HepG2 (cell line): ENCODE measurements at regions not wholly inside any gene's neighbourhood (a gene's known extent, or its start where the extent isn't known, plus 50 kb on each side); places are given as distances from the start of the nearest gene placed in this dataset.

Source experiments
- ATAC-seq: fragments of 200-7000 bp; cut with Tn5 transposase; 3 replicates; pipeline ENCODE4 v1.9.1; 2020; ENCODE audit warnings: mild to moderate bottlenecking, moderate library complexity
- BruUV-seq: library from RNA; stranded (reverse); fragments of 400-500 nt; replicated peaks from 2 replicates; lab custom pipeline; 2021; lab: Mats Ljungman, UMichigan
- CTCF ChIA-PET: fragments of 300-600 bp; formaldehyde crosslinking; extraction: SDS; loops from one replicate; lab custom pipeline; 2021; ENCODE audit warnings: low total read pairs, inconsistent platforms, low intra/inter-chr PET ratio; lab: Yijun Ruan, JAX
- POLR2A ChIA-PET: fragments of 350-600 bp; sonication (Branson Sonifier 250); formaldehyde crosslinking; loops from one replicate; lab custom pipeline; 2020; ENCODE audit warnings: antibody characterized with exemption, inconsistent platforms; lab: Yijun Ruan, JAX
- DNase-seq: peaks from one replicate; pipeline ENCODE4 v3.0.0-alpha.2; 2015; ENCODE audit warnings: low spot score
- FAIRE-seq: peaks from 3 replicates; lab custom pipeline; 2011; peaks lifted over from hg19 to GRCh38; lab: Jason Lieb, UNC
- H2AFZ ChIP-seq: one replicate; pipeline ENCODE4 v1.6.1; 2011; ENCODE audit warnings: low read length, inconsistent platforms
- H3K27ac ChIP-seq: fragments of 300-600 bp; 3 replicates; pipeline ENCODE4 v1.8.0; 2011; ENCODE audit warnings: mixed run types, mild to moderate bottlenecking, mixed read lengths, low read length, inconsistent platforms; ENCODE audit not compliant: insufficient read depth; ENCODE audit errors: extremely low read length
- H3K27me3 ChIP-seq, 2 experiments: fragments of 200-600 bp in 1 of 2; 2 replicates in 1 of 2; 3 replicates in 1 of 2; pipeline versions ENCODE4 v1.6.0 to v1.8.0; 2011; ENCODE audit warnings: low read length in 2 of 2, mild to moderate bottlenecking in 2 of 2, moderate library complexity in 2 of 2, inconsistent platforms in 1 of 2; ENCODE audit not compliant: insufficient read depth in 2 of 2, control insufficient read depth in 1 of 2
- H3K36me3 ChIP-seq, 2 experiments: fragments of 200-600 bp in 1 of 2; replicated peaks in 1 of 2; 2 replicates in 1 of 2; 3 replicates in 1 of 2; pipeline versions ENCODE4 v1.5.1 to v1.8.0; 2011; ENCODE audit warnings: low read length in 2 of 2, inconsistent platforms in 1 of 2; ENCODE audit not compliant: insufficient read depth in 2 of 2, control insufficient read depth in 1 of 2
- H3K4me1 ChIP-seq: 2 replicates; pipeline ENCODE4 v1.5.1; 2012; ENCODE audit warnings: low read length, inconsistent platforms; ENCODE audit not compliant: insufficient read depth
- H3K4me2 ChIP-seq: 2 replicates; pipeline ENCODE4 v1.6.0; 2011; ENCODE audit warnings: low read depth, low read length, inconsistent platforms
- H3K4me3 ChIP-seq, 3 experiments: fragments of 200-600 bp in 1 of 3; sonication (generic), shearing (Covaris generic) in 1 of 3; replicated peaks in 1 of 3; 2 replicates each; pipeline ENCODE4 v1.5.1; 2011 to 2016; ENCODE audit warnings: low read length in 3 of 3, inconsistent platforms in 2 of 3, low read depth in 2 of 3, mild to moderate bottlenecking in 2 of 3, control low read depth in 1 of 3, mixed read lengths in 1 of 3; ENCODE audit not compliant: insufficient read depth in 1 of 3
- H3K79me2 ChIP-seq: one replicate; pipeline ENCODE4 v1.6.1; 2011; ENCODE audit warnings: low read length, inconsistent platforms; ENCODE audit not compliant: insufficient read depth
- H3K9ac ChIP-seq: 2 replicates; pipeline ENCODE4 v1.6.0; 2011; ENCODE audit warnings: mild to moderate bottlenecking, low read depth, low read length, inconsistent platforms; ENCODE audit not compliant: insufficient read depth
- H3K9me3 ChIP-seq: 2 replicates; pipeline ENCODE4 v1.5.1; 2012; ENCODE audit warnings: mild to moderate bottlenecking, low read length
- H4K20me1 ChIP-seq: 2 replicates; pipeline ENCODE4 v1.6.0; 2011; ENCODE audit warnings: inconsistent platforms, mild to moderate bottlenecking, low read length, moderate library complexity; ENCODE audit not compliant: insufficient read depth
- BORCS8-MEF2B ChIP-seq: sonication (generic); formaldehyde crosslinking; IDR thresholded peaks from 2 replicates; pipeline ENCODE4 v1.8.0; 2022; ENCODE audit warnings: mild to moderate bottlenecking, missing genetic modification reagents
- ERF ChIP-seq: IDR thresholded peaks from 2 replicates; pipeline ENCODE4 v1.6.1; 2018; ENCODE audit warnings: missing biosample characterization, missing genetic modification reagents
- KAT2B ChIP-seq: fragments of 150-350 bp; IDR thresholded peaks from 2 replicates; pipeline ENCODE4 v1.6.1; 2014; ENCODE audit warnings: low read depth, low read length, borderline replicate concordance
- MAFF ChIP-seq: IDR thresholded peaks from 2 replicates; pipeline ENCODE4 v1.6.1; 2011; ENCODE audit warnings: low read depth, low read length, improper control_type of control experiment
- NFYC ChIP-seq: IDR thresholded peaks from 2 replicates; pipeline ENCODE4 v1.6.1; 2016; ENCODE audit warnings: missing genetic modification reagents, missing compliant biosample characterization
- NPAS2 ChIP-seq: sonication (generic); formaldehyde crosslinking; IDR thresholded peaks from 2 replicates; pipeline ENCODE4 v1.8.0; 2022; ENCODE audit warnings: mild to moderate bottlenecking, missing genetic modification reagents, borderline replicate concordance
- PCBP1 ChIP-seq: fragments of 200-400 bp; formaldehyde crosslinking; IDR thresholded peaks from 2 replicates; pipeline ENCODE4 v1.6.1; 2017; ENCODE audit warnings: mild to moderate bottlenecking, low read depth, low read length, borderline replicate concordance
- RFX1 ChIP-seq: fragments of 450-650 bp; IDR thresholded peaks from 2 replicates; pipeline ENCODE4 v1.6.1; 2017
- RFXANK ChIP-seq: IDR thresholded peaks from 2 replicates; pipeline ENCODE4 v1.6.1; 2016
- SNAI1 ChIP-seq: sonication (generic); formaldehyde crosslinking; IDR thresholded peaks from 2 replicates; pipeline ENCODE4 v1.5.0; 2020; ENCODE audit warnings: mild to moderate bottlenecking, missing genetic modification reagents, borderline replicate concordance
- SNAPC2 ChIP-seq: sonication (generic); formaldehyde crosslinking; IDR thresholded peaks from 2 replicates; pipeline ENCODE4 v1.8.1; 2022; ENCODE audit warnings: mild to moderate bottlenecking, missing genetic modification reagents
- SOX5 ChIP-seq: IDR thresholded peaks from 2 replicates; pipeline ENCODE4 v1.6.1; 2016; ENCODE audit warnings: borderline replicate concordance
- SRSF9 ChIP-seq: fragments of 200-400 bp; formaldehyde crosslinking; IDR thresholded peaks from 2 replicates; pipeline ENCODE4 v1.6.1; 2018; ENCODE audit warnings: borderline replicate concordance, mild to moderate bottlenecking, low read depth, low read length; ENCODE audit not compliant: insufficient read depth, poor library complexity, severe bottlenecking
- ZNF761 ChIP-seq: sonication (generic); formaldehyde crosslinking; conservative IDR thresholded peaks from 2 replicates; pipeline ENCODE4 v1.4.0; 2020; ENCODE audit warnings: mild to moderate bottlenecking, missing genetic modification reagents
- WGBS: methylation state at CpG from one replicate; pipeline ENCODE4 v1.1.6; 2017; ENCODE audit warnings: low lambda C conversion rate; 5-methylcytosine and 5-hydroxymethylcytosine counted together
- in situ Hi-C: cut with HindIII; loops from 2 replicates; pipeline ENCODE4 v1.10.0; 2017; ENCODE audit warnings: low pct_unique_long_range_greater_than_20kb; ENCODE audit not compliant: extremely low pct_ligation_motif_present
- intact Hi-C: fragments of 100-400 bp; cut with micrococcal nuclease; formaldehyde crosslinking; loops from one replicate; pipeline ENCODE4 v1.10.0; 2022; ENCODE audit not compliant: unreplicated experiment
- TF ChIP-seq, protein P1 (sequence below): IDR thresholded peaks from 2 replicates; pipeline ENCODE4 v1.6.1; 2012; ENCODE audit warnings: inconsistent platforms
- TF ChIP-seq, protein P2 (sequence below), 2 experiments: fragments of 450-650 bp in 1 of 2; sonication (generic) in 1 of 2; formaldehyde crosslinking; IDR thresholded peaks; 2 replicates each; pipeline versions ENCODE4 v1.5.0 to v1.8.0; 2020 to 2022; ENCODE audit warnings: mild to moderate bottlenecking in 1 of 2, missing genetic modification reagents in 1 of 2
- TF ChIP-seq, protein P3 (sequence below): sonication (generic); formaldehyde crosslinking; IDR thresholded peaks from 2 replicates; pipeline ENCODE4 v1.4.0; 2020; ENCODE audit warnings: low read depth, mild to moderate bottlenecking, missing genetic modification reagents
- TF ChIP-seq, protein P4 (sequence below): sonication (generic); formaldehyde crosslinking; IDR thresholded peaks from 2 replicates; pipeline ENCODE4 v1.8.0; 2022; ENCODE audit warnings: low read depth, missing genetic modification reagents

DNA sequence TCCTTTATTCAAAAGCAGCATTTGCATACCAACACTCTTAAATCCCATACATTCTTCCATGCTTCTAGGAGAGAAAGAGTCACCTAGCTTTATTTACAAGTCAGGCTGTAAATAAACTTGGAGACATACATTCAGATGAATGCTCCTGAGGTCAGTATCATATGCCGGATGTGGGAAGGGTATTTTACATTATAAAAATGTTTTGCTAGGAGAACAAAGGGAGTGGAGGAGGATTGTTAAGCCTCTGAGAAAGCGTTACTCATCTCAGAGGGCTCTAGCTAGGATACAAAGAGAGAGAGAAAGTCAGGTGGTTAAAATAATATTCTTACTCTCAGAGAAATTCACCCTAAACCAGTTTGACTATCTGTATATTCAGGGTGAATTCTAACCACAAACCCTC, 300.9 kb upstream of the NPSR1 start:
- no peaks in the 10 kb centered on the region for H4K20me1 ChIP-seq
- H3K79me2 ChIP-seq: no peaks in the 10 kb centered on the region
- H3K36me3 ChIP-seq: no peaks in the 10 kb centered on the region
- H2AFZ ChIP-seq: no peak overlapping the region
- BruUV-seq: no TSS peak
- 95% methylated on average over 2 of the region's 2 CpGs for WGBS
- FAIRE-seq: no peak
- H3K27me3 ChIP-seq: no peaks in the 10 kb centered on the region
- no peak for DNase-seq
- POLR2A ChIA-PET: no interaction called here
- CTCF ChIA-PET: no interaction called here
- no peaks in the 10 kb centered on the region for H3K4me1 ChIP-seq
- no peak overlapping the region for H3K4me3 ChIP-seq
- H3K4me2 ChIP-seq: no peak overlapping the region
- H3K27ac ChIP-seq: no peak overlapping the region
- in situ Hi-C loops (no loop called here), intact Hi-C loops (no loop called here)
- no peaks in the 10 kb centered on the region for H3K9me3 ChIP-seq
- TF ChIP-seq PCBP1 (no peak), SNAPC2 (no peak), SOX5 (no peak), MAFF (no peak), SNAI1 (CRISPR knock-in tag) (no peak), SRSF9 (no peak), RFX1 (no peak)
- TF ChIP-seq, protein P1, sequence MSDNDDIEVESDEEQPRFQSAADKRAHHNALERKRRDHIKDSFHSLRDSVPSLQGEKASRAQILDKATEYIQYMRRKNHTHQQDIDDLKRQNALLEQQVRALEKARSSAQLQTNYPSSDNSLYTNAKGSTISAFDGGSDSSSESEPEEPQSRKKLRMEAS: no peak
- no peak for ATAC-seq
- no peak overlapping the region for H3K9ac ChIP-seq

DNA sequence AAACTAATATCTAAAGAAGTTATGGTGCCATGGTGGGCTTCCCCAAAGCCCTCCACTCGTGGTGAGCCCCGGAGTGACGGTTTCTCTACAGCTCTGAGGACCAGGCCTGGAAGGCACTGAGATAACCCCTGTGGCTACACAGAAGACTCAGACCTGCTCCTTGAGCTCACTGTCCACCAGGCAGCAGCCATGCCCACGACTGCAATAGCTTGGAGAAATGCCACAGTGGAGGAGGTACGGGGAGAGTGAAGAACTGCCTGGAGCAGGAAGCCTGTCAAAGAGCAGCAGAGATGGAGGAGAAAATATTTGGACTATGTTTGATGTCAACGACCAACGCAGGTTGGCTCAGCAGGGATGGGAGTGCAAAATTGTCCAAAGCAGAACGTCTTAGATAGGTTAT, 300.1 kb upstream of the NPSR1 start:
- FAIRE-seq (no peak), DNase-seq (no peak), ATAC-seq (no peak)
- 48% methylated on average over 8 of the region's 8 CpGs for WGBS
- no peaks in the 10 kb centered on the region for H3K9me3 ChIP-seq
- CTCF ChIA-PET: no interaction called here
- no peaks in the 10 kb centered on the region for H3K36me3 ChIP-seq
- intact Hi-C loops: no loop called here
- no peak overlapping the region for H3K9ac ChIP-seq
- no peaks in the 10 kb centered on the region for H3K27me3 ChIP-seq
- no peak overlapping the region for H3K27ac ChIP-seq
- no TSS peak for BruUV-seq
- H2AFZ ChIP-seq: no peak overlapping the region
- POLR2A ChIA-PET: no interaction called here
- H3K4me2 ChIP-seq: no peak overlapping the region
- in situ Hi-C loops: no loop called here
- H4K20me1 ChIP-seq: no peaks in the 10 kb centered on the region
- no peaks in the 10 kb centered on the region for H3K79me2 ChIP-seq
- H3K4me1 ChIP-seq: no peaks in the 10 kb centered on the region
- H3K4me3 ChIP-seq: no peak overlapping the region
- TF ChIP-seq, protein P2, sequence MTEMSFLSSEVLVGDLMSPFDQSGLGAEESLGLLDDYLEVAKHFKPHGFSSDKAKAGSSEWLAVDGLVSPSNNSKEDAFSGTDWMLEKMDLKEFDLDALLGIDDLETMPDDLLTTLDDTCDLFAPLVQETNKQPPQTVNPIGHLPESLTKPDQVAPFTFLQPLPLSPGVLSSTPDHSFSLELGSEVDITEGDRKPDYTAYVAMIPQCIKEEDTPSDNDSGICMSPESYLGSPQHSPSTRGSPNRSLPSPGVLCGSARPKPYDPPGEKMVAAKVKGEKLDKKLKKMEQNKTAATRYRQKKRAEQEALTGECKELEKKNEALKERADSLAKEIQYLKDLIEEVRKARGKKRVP (CRISPR knock-in tag; IDR thresholded peaks at IDR 0.05): no peak
- TF ChIP-seq, protein P3, sequence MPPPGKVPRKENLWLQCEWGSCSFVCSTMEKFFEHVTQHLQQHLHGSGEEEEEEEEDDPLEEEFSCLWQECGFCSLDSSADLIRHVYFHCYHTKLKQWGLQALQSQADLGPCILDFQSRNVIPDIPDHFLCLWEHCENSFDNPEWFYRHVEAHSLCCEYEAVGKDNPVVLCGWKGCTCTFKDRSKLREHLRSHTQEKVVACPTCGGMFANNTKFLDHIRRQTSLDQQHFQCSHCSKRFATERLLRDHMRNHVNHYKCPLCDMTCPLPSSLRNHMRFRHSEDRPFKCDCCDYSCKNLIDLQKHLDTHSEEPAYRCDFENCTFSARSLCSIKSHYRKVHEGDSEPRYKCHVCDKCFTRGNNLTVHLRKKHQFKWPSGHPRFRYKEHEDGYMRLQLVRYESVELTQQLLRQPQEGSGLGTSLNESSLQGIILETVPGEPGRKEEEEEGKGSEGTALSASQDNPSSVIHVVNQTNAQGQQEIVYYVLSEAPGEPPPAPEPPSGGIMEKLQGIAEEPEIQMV (CRISPR knock-in tag): no peak
- no peak for TF ChIP-seq BORCS8-MEF2B (CRISPR knock-in tag)
- TF ChIP-seq KAT2B: no peak
- no peak for TF ChIP-seq ERF (CRISPR knock-in tag)
- TF ChIP-seq NPAS2 (CRISPR knock-in tag): no peak
- TF ChIP-seq RFXANK (CRISPR knock-in tag): no peak
- TF ChIP-seq, protein P4, sequence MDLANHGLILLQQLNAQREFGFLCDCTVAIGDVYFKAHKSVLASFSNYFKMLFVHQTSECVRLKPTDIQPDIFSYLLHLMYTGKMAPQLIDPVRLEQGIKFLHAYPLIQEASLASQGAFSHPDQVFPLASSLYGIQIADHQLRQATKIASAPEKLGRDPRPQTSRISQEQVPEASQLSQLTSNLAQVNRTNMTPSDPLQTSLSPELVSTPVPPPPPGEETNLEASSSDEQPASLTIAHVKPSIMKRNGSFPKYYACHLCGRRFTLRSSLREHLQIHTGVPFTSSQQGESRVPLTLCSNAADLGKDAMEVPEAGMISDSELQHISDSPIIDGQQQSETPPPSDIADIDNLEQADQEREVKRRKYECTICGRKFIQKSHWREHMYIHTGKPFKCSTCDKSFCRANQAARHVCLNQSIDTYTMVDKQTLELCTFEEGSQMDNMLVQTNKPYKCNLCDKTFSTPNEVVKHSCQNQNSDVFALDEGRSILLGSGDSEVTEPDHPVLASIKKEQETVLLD: no peak
- TF ChIP-seq ZNF761 (CRISPR knock-in tag): no peak
- no peak for TF ChIP-seq NFYC (CRISPR knock-in tag)
